HepG2 (cell line): ENCODE measurements at regions not wholly inside any gene's neighbourhood (a gene's known extent, or its start where the extent isn't known, plus 50 kb on each side); places are given as distances from the start of the nearest gene placed in this dataset.

Experiments
- ATAC-seq: fragments of 200-7000 bp; cut with Tn5 transposase; 3 replicates; pipeline ENCODE4 v1.9.1; 2020; ENCODE audit warnings: mild to moderate bottlenecking, moderate library complexity
- BruUV-seq: library from RNA; stranded (reverse); fragments of 400-500 nt; replicated peaks from 2 replicates; lab custom pipeline; 2021; lab: Mats Ljungman, UMichigan
- CTCF ChIA-PET: fragments of 300-600 bp; formaldehyde crosslinking; extraction: SDS; loops from one replicate; lab custom pipeline; 2021; ENCODE audit warnings: low total read pairs, inconsistent platforms, low intra/inter-chr PET ratio; lab: Yijun Ruan, JAX
- POLR2A ChIA-PET: fragments of 350-600 bp; sonication (Branson Sonifier 250); formaldehyde crosslinking; loops from one replicate; lab custom pipeline; 2020; ENCODE audit warnings: antibody characterized with exemption, inconsistent platforms; lab: Yijun Ruan, JAX
- DNase-seq: peaks from one replicate; pipeline ENCODE4 v3.0.0-alpha.2; 2015; ENCODE audit warnings: low spot score
- FAIRE-seq: peaks from 3 replicates; lab custom pipeline; 2011; peaks lifted over from hg19 to GRCh38; lab: Jason Lieb, UNC
- H2AFZ ChIP-seq: one replicate; pipeline ENCODE4 v1.6.1; 2011; ENCODE audit warnings: low read length, inconsistent platforms
- H3K27ac ChIP-seq: fragments of 300-600 bp; 3 replicates; pipeline ENCODE4 v1.8.0; 2011; ENCODE audit warnings: mixed run types, mild to moderate bottlenecking, mixed read lengths, low read length, inconsistent platforms; ENCODE audit not compliant: insufficient read depth; ENCODE audit errors: extremely low read length
- H3K27me3 ChIP-seq, 2 experiments: fragments of 200-600 bp in 1 of 2; 2 replicates in 1 of 2; 3 replicates in 1 of 2; pipeline versions ENCODE4 v1.6.0 to v1.8.0; 2011; ENCODE audit warnings: low read length in 2 of 2, mild to moderate bottlenecking in 2 of 2, moderate library complexity in 2 of 2, inconsistent platforms in 1 of 2; ENCODE audit not compliant: insufficient read depth in 2 of 2, control insufficient read depth in 1 of 2
- H3K36me3 ChIP-seq, 2 experiments: fragments of 200-600 bp in 1 of 2; replicated peaks in 1 of 2; 2 replicates in 1 of 2; 3 replicates in 1 of 2; pipeline versions ENCODE4 v1.5.1 to v1.8.0; 2011; ENCODE audit warnings: low read length in 2 of 2, inconsistent platforms in 1 of 2; ENCODE audit not compliant: insufficient read depth in 2 of 2, control insufficient read depth in 1 of 2
- H3K4me1 ChIP-seq: 2 replicates; pipeline ENCODE4 v1.5.1; 2012; ENCODE audit warnings: low read length, inconsistent platforms; ENCODE audit not compliant: insufficient read depth
- H3K4me2 ChIP-seq: 2 replicates; pipeline ENCODE4 v1.6.0; 2011; ENCODE audit warnings: low read depth, low read length, inconsistent platforms
- H3K4me3 ChIP-seq, 3 experiments: fragments of 200-600 bp in 1 of 3; sonication (generic), shearing (Covaris generic) in 1 of 3; replicated peaks in 1 of 3; 2 replicates each; pipeline ENCODE4 v1.5.1; 2011 to 2016; ENCODE audit warnings: low read length in 3 of 3, inconsistent platforms in 2 of 3, low read depth in 2 of 3, mild to moderate bottlenecking in 2 of 3, control low read depth in 1 of 3, mixed read lengths in 1 of 3; ENCODE audit not compliant: insufficient read depth in 1 of 3
- H3K79me2 ChIP-seq: one replicate; pipeline ENCODE4 v1.6.1; 2011; ENCODE audit warnings: low read length, inconsistent platforms; ENCODE audit not compliant: insufficient read depth
- H3K9ac ChIP-seq: 2 replicates; pipeline ENCODE4 v1.6.0; 2011; ENCODE audit warnings: mild to moderate bottlenecking, low read depth, low read length, inconsistent platforms; ENCODE audit not compliant: insufficient read depth
- H3K9me3 ChIP-seq: 2 replicates; pipeline ENCODE4 v1.5.1; 2012; ENCODE audit warnings: mild to moderate bottlenecking, low read length
- H4K20me1 ChIP-seq: 2 replicates; pipeline ENCODE4 v1.6.0; 2011; ENCODE audit warnings: inconsistent platforms, mild to moderate bottlenecking, low read length, moderate library complexity; ENCODE audit not compliant: insufficient read depth
- AHR ChIP-seq: IDR thresholded peaks from 2 replicates; pipeline ENCODE4 v1.6.1; 2018; ENCODE audit warnings: missing genetic modification reagents, missing compliant biosample characterization
- HDAC1 ChIP-seq: sonication (generic); formaldehyde crosslinking; IDR thresholded peaks from 2 replicates; pipeline ENCODE4 v1.5.1; 2020; ENCODE audit warnings: mild to moderate bottlenecking, missing genetic modification reagents
- JUNB ChIP-seq: sonication (generic); formaldehyde crosslinking; IDR thresholded peaks from 2 replicates; pipeline ENCODE4 v1.8.0; 2022; ENCODE audit warnings: missing genetic modification reagents, mild to moderate bottlenecking, borderline replicate concordance
- MZF1 ChIP-seq: sonication (generic); formaldehyde crosslinking; IDR thresholded peaks from 2 replicates; pipeline ENCODE4 v1.8.1; 2023; ENCODE audit warnings: mild to moderate bottlenecking, missing genetic modification reagents, borderline replicate concordance
- ZNF724P ChIP-seq: sonication (generic); formaldehyde crosslinking; IDR thresholded peaks from 2 replicates; pipeline ENCODE4 v1.8.0; 2022; ENCODE audit warnings: missing genetic modification reagents, borderline replicate concordance
- WGBS: methylation state at CpG from one replicate; pipeline ENCODE4 v1.1.6; 2017; ENCODE audit warnings: low lambda C conversion rate; 5-methylcytosine and 5-hydroxymethylcytosine counted together
- in situ Hi-C: cut with HindIII; loops from 2 replicates; pipeline ENCODE4 v1.10.0; 2017; ENCODE audit warnings: low pct_unique_long_range_greater_than_20kb; ENCODE audit not compliant: extremely low pct_ligation_motif_present
- intact Hi-C: fragments of 100-400 bp; cut with micrococcal nuclease; formaldehyde crosslinking; loops from one replicate; pipeline ENCODE4 v1.10.0; 2022; ENCODE audit not compliant: unreplicated experiment
- TF ChIP-seq, protein P1 (sequence below): sonication (generic); formaldehyde crosslinking; IDR thresholded peaks from 2 replicates; pipeline ENCODE4 v1.4.0; 2020; ENCODE audit warnings: missing genetic modification reagents, borderline replicate concordance

DNA sequence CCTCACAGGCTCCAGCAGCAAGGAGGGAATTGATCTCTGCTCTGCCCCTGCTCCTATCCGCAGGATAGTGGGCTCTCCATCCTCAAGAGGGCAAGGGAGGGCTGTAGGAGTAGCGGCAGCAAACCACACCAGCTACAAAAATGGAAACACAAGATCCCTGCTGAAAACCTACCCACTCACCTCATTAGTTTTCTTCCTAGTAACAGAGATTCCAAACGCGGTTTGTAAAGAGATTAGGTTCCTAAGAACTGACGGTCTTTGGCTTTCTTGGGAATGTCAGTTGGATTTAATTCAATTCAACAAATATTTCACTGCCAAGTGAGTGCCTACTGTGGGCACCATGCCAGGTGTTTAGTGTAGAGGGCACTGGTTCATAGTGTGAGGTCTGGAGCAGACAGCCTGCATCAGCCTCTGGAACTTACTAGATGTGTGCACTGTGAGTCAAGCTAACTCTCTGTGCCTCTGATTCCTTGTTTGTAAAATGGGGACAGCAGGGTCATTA is 84.7 kb downstream of the MRPL46 start:
- TF ChIP-seq, protein P1, sequence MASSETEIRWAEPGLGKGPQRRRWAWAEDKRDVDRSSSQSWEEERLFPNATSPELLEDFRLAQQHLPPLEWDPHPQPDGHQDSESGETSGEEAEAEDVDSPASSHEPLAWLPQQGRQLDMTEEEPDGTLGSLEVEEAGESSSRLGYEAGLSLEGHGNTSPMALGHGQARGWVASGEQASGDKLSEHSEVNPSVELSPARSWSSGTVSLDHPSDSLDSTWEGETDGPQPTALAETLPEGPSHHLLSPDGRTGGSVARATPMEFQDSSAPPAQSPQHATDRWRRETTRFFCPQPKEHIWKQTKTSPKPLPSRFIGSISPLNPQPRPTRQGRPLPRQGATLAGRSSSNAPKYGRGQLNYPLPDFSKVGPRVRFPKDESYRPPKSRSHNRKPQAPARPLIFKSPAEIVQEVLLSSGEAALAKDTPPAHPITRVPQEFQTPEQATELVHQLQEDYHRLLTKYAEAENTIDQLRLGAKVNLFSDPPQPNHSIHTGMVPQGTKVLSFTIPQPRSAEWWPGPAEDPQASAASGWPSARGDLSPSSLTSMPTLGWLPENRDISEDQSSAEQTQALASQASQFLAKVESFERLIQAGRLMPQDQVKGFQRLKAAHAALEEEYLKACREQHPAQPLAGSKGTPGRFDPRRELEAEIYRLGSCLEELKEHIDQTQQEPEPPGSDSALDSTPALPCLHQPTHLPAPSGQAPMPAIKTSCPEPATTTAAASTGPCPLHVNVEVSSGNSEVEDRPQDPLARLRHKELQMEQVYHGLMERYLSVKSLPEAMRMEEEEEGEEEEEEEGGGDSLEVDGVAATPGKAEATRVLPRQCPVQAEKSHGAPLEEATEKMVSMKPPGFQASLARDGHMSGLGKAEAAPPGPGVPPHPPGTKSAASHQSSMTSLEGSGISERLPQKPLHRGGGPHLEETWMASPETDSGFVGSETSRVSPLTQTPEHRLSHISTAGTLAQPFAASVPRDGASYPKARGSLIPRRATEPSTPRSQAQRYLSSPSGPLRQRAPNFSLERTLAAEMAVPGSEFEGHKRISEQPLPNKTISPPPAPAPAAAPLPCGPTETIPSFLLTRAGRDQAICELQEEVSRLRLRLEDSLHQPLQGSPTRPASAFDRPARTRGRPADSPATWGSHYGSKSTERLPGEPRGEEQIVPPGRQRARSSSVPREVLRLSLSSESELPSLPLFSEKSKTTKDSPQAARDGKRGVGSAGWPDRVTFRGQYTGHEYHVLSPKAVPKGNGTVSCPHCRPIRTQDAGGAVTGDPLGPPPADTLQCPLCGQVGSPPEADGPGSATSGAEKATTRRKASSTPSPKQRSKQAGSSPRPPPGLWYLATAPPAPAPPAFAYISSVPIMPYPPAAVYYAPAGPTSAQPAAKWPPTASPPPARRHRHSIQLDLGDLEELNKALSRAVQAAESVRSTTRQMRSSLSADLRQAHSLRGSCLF (CRISPR knock-in tag): no peak
- TF ChIP-seq MZF1 (no peak), AHR (CRISPR knock-in tag) (no peak)
- TF ChIP-seq, all 625 proteins: peak for 0
- DNase-seq (no peak), FAIRE-seq (no peak), ATAC-seq (no peak)
- Histone ChIP-seq H3K27ac (no peak overlapping the region), H3K4me3 (no peak overlapping the region), H3K9me3 (no peaks in the 10 kb centered on the region), H2AFZ (no peak overlapping the region), H3K36me3 (no peaks in the 10 kb centered on the region), H3K27me3 (no peaks in the 10 kb centered on the region; a peak in 1 of 5 replicates), H3K79me2 (no peaks in the 10 kb centered on the region), H3K4me2 (no peak overlapping the region), H3K9ac (no peak overlapping the region), H3K4me1 (peaks cover 25% of the 10 kb centered on the region), H4K20me1 (no peaks in the 10 kb centered on the region)
- POLR2A ChIA-PET: no interaction called here
- in situ Hi-C loops: no loop called here
- WGBS: 46% methylated on average over 5 of the region's 5 CpGs
- intact Hi-C loops: no loop called here
- BruUV-seq: no TSS peak
- CTCF ChIA-PET: no interaction called here

DNA sequence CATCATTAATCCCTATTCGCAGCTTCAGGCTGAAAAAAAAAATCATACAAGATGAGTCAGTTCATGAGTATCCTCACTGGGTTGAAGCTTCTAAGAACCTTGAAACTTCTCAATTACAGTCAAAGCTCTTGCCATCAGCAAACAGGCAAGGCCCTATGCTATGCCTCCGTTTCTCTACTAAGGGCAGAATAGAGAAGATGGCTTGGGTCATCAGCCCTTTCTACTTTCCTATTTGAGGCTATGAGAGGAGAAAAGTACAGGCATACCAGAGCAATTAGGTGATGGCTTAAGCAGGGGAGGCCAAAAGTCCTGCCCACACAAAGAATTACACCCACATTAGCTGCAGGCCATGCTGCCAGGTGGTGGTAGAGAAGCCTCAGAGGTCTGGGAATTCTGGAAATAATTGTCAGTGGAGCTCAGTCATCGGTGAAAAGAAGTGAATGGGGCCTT is 89.0 kb downstream of the MRPL46 start:
- Histone ChIP-seq H3K9me3 (no peaks in the 10 kb centered on the region), H2AFZ (no peak overlapping the region), H3K79me2 (no peaks in the 10 kb centered on the region), H3K4me1 (no peaks in the 10 kb centered on the region), H3K27me3 (no peaks in the 10 kb centered on the region), H3K27ac (no peak overlapping the region), H4K20me1 (no peaks in the 10 kb centered on the region), H3K9ac (no peak overlapping the region)
- no peak for FAIRE-seq
- POLR2A ChIA-PET: no interaction called here
- no peak for DNase-seq
- TF ChIP-seq ZNF724P (CRISPR knock-in tag): no peak
- no peak for TF ChIP-seq HDAC1 (CRISPR knock-in tag)
- no peak for TF ChIP-seq JUNB
- TF ChIP-seq, all 625 proteins: peak for 0
- BruUV-seq: no TSS peak
- H3K4me3 ChIP-seq: no peak overlapping the region
- CTCF ChIA-PET: no interaction called here
- 11% methylated on average over 3 of the region's 3 CpGs for WGBS
- H3K4me2 ChIP-seq: no peak overlapping the region
- no peak for ATAC-seq
- intact Hi-C loops (no loop called here), in situ Hi-C loops (no loop called here)
- no peaks in the 10 kb centered on the region for H3K36me3 ChIP-seq
